ENCODE measurements at regions not wholly inside any gene's neighbourhood (a gene's known extent, or its start where the extent isn't known, plus 50 kb on each side); places are given as distances from the start of the nearest gene placed in this dataset.

- TF ChIP-seq POLR2A (IDR thresholded peaks at IDR 0.05; ENCODE audit: low read depth, low read length) (no peak), POLR2AphosphoS5 (IDR thresholded peaks at IDR 0.05; ENCODE audit: low read depth, low read length) (no peak)
These were observed 88.0 kb upstream of the RIPOR2 start for GRCh38 chr6:25023781-25024180.
